Posterior cingulate gyrus (tissue), 11 donors: ENCODE measurements at regions not wholly inside any gene's neighbourhood (a gene's known extent, or its start where the extent isn't known, plus 50 kb on each side); places are given as distances from the start of the nearest gene placed in this dataset.
A peak's percentile ranks its signal among the peaks of the same experiment; 100 is the strongest.
"Not testable (repeated sequence)": the region's sequence is repeated elsewhere in the genome, so short reads cannot be mapped to it uniquely, and the experiment has no call there.

Experiments used
- DNase-seq, 10 donors: peaks; one replicate each; pipeline versions ENCODE4 v3.0.0 to v3.0.0-alpha.2; 2020 to 2021; ENCODE audit warnings: mixed read lengths in 3 of 10
- intact Hi-C: fragments of 100-400 bp; cut with DNase I; formaldehyde crosslinking; loops from one replicate; pipeline ENCODE4 v1.15.1; 2023

DNA sequence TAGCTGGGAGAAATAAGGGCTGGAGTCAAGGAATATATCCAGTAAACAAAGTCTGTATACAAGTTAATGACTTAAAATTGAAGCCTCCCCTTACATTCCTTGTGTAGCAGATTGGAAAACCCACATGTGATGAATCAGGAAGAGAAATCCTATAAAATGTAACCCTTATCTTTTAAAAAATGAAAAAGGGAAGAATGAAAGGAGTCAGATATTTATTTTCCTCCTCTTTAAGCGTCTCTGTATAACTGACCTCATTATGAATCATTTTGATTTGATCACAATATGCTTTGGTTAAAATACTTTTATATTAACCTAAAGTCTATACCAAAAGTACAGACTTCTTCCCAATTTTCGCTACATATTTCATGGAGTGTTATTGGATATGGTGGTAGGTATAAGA, 316.3 kb upstream of the STAC start:
- no peak for DNase-seq
- intact Hi-C loops, result no loop called here

DNA sequence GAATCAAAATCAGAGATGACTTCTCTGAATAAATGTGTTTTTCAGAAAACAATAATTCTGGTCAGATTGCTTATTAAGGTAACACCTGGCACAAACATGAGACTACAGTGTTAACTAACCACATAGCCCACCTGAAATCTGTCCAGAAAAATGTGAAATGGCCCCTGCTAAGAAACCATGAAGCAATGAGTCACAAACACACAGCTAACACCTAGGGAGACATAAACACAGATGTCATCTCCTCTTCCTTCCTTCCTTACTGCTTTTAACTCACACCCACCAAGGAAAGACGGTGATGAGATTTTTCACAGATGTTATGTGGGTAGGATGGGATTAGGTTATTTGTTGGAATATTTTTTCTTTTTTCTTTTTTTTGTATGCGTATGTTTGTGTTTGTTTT, 315.0 kb upstream of the STAC start:
- intact Hi-C loops, result no loop called here
- no peak for DNase-seq

DNA sequence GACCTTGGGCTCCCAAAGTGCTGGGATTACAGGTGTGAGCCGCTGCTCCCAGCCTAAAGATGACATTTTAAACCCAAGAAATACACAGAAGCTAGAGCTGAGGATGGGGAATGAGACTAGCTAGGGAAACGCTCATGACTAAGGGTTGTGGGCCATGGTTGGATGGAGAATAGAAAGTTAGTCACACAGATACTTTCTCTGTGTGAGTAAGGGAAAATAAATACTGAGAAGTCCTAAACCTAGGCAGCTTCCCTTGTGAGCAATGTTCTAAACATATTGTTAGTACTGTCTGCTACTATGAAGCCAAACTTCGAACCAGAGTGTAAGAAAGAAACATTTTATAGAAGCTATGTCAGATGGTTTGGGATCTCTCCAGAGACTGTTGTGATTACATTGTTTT, 304.8 kb upstream of the STAC start:
- intact Hi-C loops, result no loop called here
- DNase-seq, result no peak

- intact Hi-C loops, result no loop called here
- DNase-seq, result no peak
Measured at GRCh38 chr3:36077320-36077719, 303.0 kb upstream of the STAC start.

GRCh38 chr3:36082958-36083357, 297.3 kb upstream of the STAC start:
- intact Hi-C loops, result not testable (repeated sequence)
- DNase-seq, result peak in 1 of 10 donors; percentile 61

DNA sequence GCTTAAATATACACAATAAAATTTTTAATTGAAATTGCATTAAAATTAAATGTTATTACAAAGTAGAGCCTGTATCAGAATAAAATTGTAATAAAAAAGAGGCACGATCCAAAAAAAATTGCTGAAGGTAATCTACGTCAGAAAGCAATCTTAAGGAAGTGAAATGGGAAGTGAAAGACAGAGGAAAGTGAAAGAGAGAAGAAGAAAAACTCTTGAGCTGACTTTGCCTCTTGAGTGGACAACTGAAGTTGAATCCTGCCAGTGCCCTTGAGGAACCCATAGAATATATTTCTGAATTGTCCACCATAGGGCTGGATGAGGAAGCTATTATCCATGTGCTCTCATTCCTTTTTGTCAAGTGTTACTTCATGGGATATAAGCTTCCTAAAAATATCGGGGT, 285.1 kb upstream of the STAC start:
- intact Hi-C loops, result no loop called here

DNA sequence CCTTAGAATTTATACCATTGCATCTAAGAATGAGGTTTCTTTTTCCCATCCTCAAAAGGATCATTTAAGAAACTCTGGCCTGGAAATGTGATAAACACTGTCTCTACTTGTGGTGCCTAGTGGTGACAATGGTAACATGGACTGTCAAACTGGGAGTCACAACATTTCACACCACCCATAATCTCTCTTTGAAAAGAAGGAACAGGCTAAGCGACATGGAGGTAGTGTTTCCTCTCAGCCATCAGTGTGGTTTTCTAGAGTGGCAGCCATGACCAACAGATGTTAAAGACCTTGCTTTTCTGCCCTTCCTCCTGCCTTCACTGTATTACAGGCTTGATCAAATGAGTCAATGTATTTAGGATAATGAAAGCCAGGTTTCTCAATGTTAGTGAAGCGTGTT, 283.1 kb upstream of the STAC start:
- DNase-seq, result no peak
- intact Hi-C loops, result no loop called here

More for the DNA sequence above, 285.1 kb upstream of the STAC start:
- DNase-seq, result no peak

GRCh38 chr3:36114353-36114752, 266.0 kb upstream of the STAC start:
- no peak for DNase-seq
- intact Hi-C loops, result no loop called here

- intact Hi-C loops, result no loop called here
- DNase-seq, result no peak
Measured at GRCh38 chr3:36124118-36124796, 256.0 kb upstream of the STAC start.

GRCh38 chr3:36132214-36132613, 248.1 kb upstream of the STAC start:
- intact Hi-C loops, result no loop called here

GRCh38 chr3:36135863-36136262, 244.4 kb upstream of the STAC start:
- intact Hi-C loops, result no loop called here
- DNase-seq, result no peak

More at GRCh38 chr3:36132214-36132613, 248.1 kb upstream of the STAC start:
- no peak for DNase-seq

DNA sequence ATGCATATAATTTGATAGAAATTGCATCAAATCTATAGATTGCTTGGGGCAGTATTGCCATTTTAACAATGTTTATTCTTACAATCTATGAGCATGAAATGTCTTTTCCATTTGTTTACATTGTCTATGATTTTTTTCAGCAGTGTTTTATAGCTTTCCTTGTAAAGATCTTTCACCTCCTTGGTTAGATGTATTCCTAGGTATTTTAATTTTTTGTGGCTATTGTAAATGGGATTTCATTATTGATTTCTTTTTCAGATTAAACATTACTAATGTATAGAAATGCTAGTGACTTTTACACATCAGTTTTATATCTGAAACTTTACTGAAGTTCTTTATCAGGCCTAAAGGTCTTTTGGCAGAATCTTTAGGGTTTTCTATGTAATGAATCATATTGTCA, 237.6 kb upstream of the STAC start:
- intact Hi-C loops, result no loop called here
- no peak for DNase-seq

- intact Hi-C loops, result no loop called here
- no peak for DNase-seq
Measured at GRCh38 chr3:36146404-36146803, 233.9 kb upstream of the STAC start.

DNA sequence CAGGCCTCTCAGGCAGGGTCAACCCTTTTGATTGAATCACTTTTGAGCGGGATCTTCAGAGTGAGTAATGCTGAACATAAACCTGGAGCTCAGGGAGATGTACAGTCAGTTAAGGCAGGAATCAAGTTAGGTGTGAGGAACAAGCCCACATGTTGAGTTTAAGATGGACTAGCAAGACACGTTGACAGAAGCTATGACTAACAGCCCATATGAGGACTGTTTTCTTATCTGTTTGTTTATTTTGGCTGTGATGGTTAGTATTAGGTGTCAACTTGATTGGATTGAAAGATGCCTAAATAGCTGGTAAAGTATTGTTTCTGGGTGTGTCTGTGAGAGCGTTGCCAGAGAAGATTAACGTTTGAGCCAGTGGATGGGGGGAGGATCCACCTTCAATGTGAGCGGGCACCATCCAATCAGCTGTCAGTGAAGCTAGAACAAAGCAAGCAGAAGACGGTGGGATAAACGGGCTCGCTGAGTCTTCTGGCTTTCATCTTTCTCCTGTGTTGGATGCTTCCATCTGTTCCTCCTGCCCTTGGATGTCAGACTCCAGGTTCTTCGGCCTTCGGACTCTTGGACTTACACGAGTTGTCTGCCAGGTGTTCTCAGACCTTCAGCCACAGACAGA, 232.3 kb upstream of the STAC start:
- intact Hi-C loops, result no loop called here
- no peak for DNase-seq

GRCh38 chr3:36149447-36149865, 230.8 kb upstream of the STAC start:
- DNase-seq, result no peak
- intact Hi-C loops, result no loop called here

GRCh38 chr3:36155515-36155914, 224.8 kb upstream of the STAC start:
- no peak for DNase-seq
- intact Hi-C loops, result no loop called here

DNA sequence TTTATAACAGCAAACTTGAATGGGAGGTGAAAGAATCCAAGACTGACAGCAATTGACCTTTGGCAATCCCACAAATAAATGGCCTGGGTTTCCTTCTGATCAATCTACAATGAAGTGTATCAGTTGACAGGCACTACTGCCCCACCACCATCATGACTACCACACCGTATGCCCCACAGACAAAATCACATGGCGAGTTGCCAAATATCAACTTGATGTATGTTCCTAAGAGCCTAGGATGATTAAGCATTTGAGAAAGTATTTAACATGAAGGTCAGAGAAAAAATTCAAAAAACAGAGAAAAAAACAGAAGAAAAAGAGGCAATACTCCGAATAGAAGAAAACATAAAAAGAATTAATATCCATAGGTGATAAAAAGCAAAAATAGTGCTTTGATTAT, 215.9 kb upstream of the STAC start:
- no peak for DNase-seq
- intact Hi-C loops, result no loop called here

DNA sequence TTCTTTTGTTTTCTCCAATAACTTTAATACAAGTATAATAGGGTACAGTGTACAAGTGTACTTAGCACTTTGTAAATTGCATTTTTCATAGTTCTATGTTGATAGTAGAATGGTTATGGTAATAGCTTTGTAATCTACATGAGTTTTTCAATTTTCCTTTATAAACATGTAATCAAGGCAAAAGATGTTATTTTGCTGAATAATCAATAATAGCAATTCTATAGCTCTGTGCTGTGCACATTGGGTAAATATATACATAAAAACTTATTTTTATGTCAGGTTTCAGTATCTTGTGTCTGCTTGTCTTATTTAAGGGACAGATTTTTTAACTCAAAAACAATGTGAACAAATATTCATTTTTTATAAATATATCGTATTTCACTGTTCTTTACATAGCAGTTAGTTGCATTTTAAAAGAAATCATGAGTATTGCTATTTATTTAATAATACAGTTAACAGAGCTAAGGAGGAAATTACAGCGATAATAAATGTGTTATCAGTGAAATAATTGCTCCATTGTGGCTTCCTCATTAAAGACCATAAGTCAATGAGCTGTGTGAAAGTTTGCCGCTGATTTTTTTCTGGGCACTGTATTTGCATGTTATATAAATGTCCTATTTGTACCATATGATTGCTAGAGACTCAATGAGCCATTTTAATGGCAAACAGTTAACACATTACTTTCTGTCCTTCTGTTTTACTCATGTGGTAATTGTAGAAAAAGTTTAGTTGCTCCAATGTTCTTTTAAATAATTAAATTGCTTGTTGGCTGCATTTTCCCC, 214.6 kb upstream of the STAC start:
- intact Hi-C loops, result no loop called here
- no peak for DNase-seq

- DNase-seq, result no peak
- intact Hi-C loops, result no loop called here
Measured at GRCh38 chr3:36166477-36166876, 213.8 kb upstream of the STAC start.

- no peak for DNase-seq
- intact Hi-C loops, result no loop called here
Measured at GRCh38 chr3:36172699-36173098, 207.6 kb upstream of the STAC start.

DNA sequence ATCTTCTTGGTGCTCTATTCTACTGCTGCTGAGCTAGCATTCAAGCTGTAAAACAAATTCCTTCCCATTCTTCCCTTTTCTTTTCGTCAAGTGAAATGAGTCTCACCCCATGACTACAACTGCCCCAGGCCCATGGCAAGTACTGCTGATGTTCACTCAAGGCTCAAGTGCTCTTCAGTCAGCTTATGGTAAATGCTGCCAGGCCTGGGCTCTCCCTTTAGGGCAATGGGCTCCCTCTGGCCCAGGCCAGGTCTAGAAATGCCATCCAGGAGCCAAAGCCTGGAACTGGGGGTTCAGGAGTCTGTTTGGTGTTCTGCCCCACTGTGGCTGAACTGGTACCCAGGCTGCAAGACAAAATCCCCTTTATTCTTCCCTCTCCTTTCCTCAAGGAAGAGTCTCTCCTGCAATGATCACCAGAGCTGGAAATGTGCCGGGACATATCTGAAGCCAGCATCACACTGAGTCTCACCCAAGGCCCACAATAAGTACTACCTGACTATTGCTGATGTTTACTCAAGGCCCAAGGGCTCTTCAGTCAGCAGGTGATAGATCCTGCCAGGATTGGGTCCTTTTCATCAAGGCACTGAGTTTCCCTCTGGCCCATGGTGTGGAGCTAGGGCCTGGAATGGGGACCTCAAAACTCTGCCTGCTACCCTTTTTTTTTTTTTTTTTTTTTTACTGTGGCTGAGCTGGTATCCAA, 205.0 kb upstream of the STAC start:
- intact Hi-C loops, result no loop called here
- no peak for DNase-seq
